ENCODE measurements at regions not wholly inside any gene's neighbourhood (a gene's known extent, or its start where the extent isn't known, plus 50 kb on each side); places are given as distances from the start of the nearest gene placed in this dataset.

DNA sequence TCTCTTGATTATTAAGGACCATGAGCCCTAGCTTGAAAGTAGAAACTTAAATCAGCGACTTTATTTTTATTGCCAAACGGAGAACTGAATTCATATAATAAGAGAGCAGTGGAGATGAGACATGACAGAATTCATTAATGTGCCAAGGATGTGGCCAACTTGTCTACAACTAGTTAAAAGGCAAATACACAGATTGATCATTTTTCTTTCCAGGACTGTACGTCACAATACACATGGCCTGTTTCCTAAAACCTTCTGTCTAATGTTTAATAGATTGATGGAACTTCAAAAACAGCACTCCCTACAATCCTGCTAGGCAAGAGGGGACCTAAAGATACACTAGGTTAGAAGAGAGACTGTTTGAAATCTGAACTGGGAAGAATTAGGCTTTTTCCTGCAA lies 647.8 kb downstream of the SATB2 start:
- TF ChIP-seq, protein P1, sequence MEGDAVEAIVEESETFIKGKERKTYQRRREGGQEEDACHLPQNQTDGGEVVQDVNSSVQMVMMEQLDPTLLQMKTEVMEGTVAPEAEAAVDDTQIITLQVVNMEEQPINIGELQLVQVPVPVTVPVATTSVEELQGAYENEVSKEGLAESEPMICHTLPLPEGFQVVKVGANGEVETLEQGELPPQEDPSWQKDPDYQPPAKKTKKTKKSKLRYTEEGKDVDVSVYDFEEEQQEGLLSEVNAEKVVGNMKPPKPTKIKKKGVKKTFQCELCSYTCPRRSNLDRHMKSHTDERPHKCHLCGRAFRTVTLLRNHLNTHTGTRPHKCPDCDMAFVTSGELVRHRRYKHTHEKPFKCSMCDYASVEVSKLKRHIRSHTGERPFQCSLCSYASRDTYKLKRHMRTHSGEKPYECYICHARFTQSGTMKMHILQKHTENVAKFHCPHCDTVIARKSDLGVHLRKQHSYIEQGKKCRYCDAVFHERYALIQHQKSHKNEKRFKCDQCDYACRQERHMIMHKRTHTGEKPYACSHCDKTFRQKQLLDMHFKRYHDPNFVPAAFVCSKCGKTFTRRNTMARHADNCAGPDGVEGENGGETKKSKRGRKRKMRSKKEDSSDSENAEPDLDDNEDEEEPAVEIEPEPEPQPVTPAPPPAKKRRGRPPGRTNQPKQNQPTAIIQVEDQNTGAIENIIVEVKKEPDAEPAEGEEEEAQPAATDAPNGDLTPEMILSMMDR (IDR thresholded peaks at IDR 0.05; ENCODE audit: low read depth, low read length) = no peak
- no peak for TF ChIP-seq EZH2phosphoT487 (IDR thresholded peaks at IDR 0.05; ENCODE audit: low read depth)

Measured in OCI-LY3 (cell line).